ENCODE measurements at regions not wholly inside any gene's neighbourhood (a gene's known extent, or its start where the extent isn't known, plus 50 kb on each side); places are given as distances from the start of the nearest gene placed in this dataset.

DNA sequence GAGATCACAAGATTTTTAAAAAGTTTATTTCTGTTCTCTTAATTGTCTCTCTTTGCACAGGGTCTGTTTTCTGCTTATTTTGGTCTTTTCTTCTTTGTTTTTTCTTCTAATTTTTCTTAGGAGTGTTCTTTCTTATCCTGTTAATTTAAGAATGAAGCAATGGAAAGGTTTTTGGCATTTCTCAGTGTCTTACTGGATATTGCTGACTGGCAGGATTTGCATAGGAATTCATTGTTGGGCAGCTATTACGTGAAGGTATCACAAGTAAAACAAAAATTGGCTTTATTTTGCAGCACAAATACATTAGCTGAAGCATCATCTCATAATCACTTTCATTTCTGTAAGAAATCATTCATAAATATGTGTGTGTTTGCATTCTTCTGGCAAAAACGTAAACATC lies 566.9 kb upstream of the CDH6 start:
- Histone ChIP-seq H3K27me3 (ENCODE audit: control insufficient read depth, insufficient read depth, low read length) (no peaks in the 10 kb centered on the region), H3K9me3 (ENCODE audit: control insufficient read depth, insufficient read depth, low read depth, low read length) (no peaks in the 10 kb centered on the region), H3K4me1 (ENCODE audit: control insufficient read depth, extremely low read depth, insufficient read depth, low read length) (no peaks in the 10 kb centered on the region), H3K36me3 (ENCODE audit: control insufficient read depth, insufficient read depth, low read length) (no peaks in the 10 kb centered on the region), H2AFZ (ENCODE audit: low read length) (no peak overlapping the region), H3K9ac (ENCODE audit: insufficient read depth, low read length) (no peak overlapping the region), H3K4me3 (replicated peaks in 1 of 4; ENCODE audit: control extremely low read depth in 1 of 4, insufficient read depth in 1 of 4, low read depth in 3 of 4, low read length in 4 of 4) (no peak overlapping the region), H3K27ac (ENCODE audit: insufficient read depth, low read length) (no peak overlapping the region), H3K79me2 (ENCODE audit: control insufficient read depth, insufficient read depth, low read length) (no peaks in the 10 kb centered on the region), H3K4me2 (ENCODE audit: extremely low read depth, insufficient read depth, low read length) (no peak overlapping the region), H4K20me1 (ENCODE audit: control insufficient read depth, extremely low read depth, insufficient read depth, low read length) (no peaks in the 10 kb centered on the region)
- no peak for DNase-seq (ENCODE audit: low read depth in 2 of 2)
- TF ChIP-seq EZH2 (IDR thresholded peaks at IDR 0.05; ENCODE audit: low read length, missing control alignments), result no peak
- TF ChIP-seq, protein P1, sequence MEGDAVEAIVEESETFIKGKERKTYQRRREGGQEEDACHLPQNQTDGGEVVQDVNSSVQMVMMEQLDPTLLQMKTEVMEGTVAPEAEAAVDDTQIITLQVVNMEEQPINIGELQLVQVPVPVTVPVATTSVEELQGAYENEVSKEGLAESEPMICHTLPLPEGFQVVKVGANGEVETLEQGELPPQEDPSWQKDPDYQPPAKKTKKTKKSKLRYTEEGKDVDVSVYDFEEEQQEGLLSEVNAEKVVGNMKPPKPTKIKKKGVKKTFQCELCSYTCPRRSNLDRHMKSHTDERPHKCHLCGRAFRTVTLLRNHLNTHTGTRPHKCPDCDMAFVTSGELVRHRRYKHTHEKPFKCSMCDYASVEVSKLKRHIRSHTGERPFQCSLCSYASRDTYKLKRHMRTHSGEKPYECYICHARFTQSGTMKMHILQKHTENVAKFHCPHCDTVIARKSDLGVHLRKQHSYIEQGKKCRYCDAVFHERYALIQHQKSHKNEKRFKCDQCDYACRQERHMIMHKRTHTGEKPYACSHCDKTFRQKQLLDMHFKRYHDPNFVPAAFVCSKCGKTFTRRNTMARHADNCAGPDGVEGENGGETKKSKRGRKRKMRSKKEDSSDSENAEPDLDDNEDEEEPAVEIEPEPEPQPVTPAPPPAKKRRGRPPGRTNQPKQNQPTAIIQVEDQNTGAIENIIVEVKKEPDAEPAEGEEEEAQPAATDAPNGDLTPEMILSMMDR (conservative IDR thresholded peaks at IDR 0.05 in 1 of 2, IDR thresholded peaks at IDR 0.05 in 1 of 2; ENCODE audit: low read depth in 1 of 2, low read length in 2 of 2), result no peak

DNA sequence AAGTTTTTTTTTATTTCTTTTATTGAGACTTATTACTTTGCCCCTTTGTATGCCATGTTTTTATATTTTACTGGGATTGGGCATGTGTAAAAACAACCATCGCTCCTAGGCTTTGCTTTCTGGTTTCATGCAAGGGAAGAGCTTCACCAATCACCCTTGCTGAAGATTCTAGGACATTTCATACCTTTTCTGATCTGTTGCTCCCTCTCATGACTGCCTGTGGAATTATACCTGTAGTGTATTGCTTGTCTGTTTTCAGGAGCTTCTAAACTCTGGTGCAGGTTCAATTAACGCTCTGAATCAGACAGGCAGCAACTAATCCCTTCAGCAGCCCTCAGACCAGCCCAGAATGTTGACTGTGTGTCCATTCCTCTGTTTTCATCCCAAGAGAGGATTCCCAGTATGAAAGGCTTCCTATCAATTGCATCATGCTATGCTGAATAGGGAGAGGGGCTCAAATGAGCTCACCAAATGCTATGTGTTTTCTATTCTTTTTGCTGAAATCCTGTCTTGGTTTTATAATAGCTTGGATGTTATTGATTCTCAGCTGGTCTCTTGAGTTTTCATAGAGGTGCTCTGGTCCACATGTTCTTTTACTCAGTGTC lies 572.9 kb upstream of the CDH6 start:
- H3K4me2 ChIP-seq (ENCODE audit: extremely low read depth, insufficient read depth, low read length), result no peak overlapping the region
- no peaks in the 10 kb centered on the region for H4K20me1 ChIP-seq (ENCODE audit: control insufficient read depth, extremely low read depth, insufficient read depth, low read length)
- no peak overlapping the region for H3K4me3 ChIP-seq (replicated peaks in 1 of 4; ENCODE audit: control extremely low read depth in 1 of 4, insufficient read depth in 1 of 4, low read depth in 3 of 4, low read length in 4 of 4)
- no peaks in the 10 kb centered on the region for H3K27me3 ChIP-seq (ENCODE audit: control insufficient read depth, insufficient read depth, low read length)
- no peaks in the 10 kb centered on the region for H3K36me3 ChIP-seq (ENCODE audit: control insufficient read depth, insufficient read depth, low read length)
- no peak overlapping the region for H3K27ac ChIP-seq (ENCODE audit: insufficient read depth, low read length)
- DNase-seq (ENCODE audit: low read depth in 2 of 2), result no peak
- no peak overlapping the region for H3K9ac ChIP-seq (ENCODE audit: insufficient read depth, low read length)
- H3K4me1 ChIP-seq (ENCODE audit: control insufficient read depth, extremely low read depth, insufficient read depth, low read length), result no peaks in the 10 kb centered on the region
- H3K79me2 ChIP-seq (ENCODE audit: control insufficient read depth, insufficient read depth, low read length), result no peaks in the 10 kb centered on the region
- H2AFZ ChIP-seq (ENCODE audit: low read length), result no peak overlapping the region
- no peak for TF ChIP-seq EZH2 (IDR thresholded peaks at IDR 0.05; ENCODE audit: low read length, missing control alignments)
- TF ChIP-seq, protein P1 (conservative IDR thresholded peaks at IDR 0.05 in 1 of 2, IDR thresholded peaks at IDR 0.05 in 1 of 2; ENCODE audit: low read depth in 1 of 2, low read length in 2 of 2), result no peak
- no peaks in the 10 kb centered on the region for H3K9me3 ChIP-seq (ENCODE audit: control insufficient read depth, insufficient read depth, low read depth, low read length)

DNA sequence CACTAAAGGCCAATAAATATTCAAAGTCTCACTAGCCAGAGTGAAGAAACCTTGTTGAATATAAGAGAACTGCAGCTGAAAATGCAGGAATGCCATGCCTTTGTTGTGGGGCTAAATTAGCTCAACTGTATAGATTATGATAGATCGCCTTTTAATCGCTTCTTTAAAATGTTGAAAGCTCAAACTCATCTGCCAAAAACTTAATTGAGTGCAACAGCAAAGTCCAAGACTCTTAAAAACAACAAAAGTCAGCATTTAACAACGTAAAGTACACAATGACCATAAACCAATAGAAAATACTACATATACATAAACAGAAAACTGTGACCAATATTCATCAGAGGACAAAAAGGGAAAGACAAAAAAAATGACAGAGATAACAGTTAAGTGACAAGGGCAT lies 585.0 kb upstream of the CDH6 start:
- no peaks in the 10 kb centered on the region for H3K9me3 ChIP-seq (ENCODE audit: control insufficient read depth, insufficient read depth, low read depth, low read length)
- no peaks in the 10 kb centered on the region for H3K79me2 ChIP-seq (ENCODE audit: control insufficient read depth, insufficient read depth, low read length)
- no peak overlapping the region for H3K9ac ChIP-seq (ENCODE audit: insufficient read depth, low read length)
- H3K4me2 ChIP-seq (ENCODE audit: extremely low read depth, insufficient read depth, low read length), result no peak overlapping the region
- TF ChIP-seq, protein P1 (conservative IDR thresholded peaks at IDR 0.05 in 1 of 2, IDR thresholded peaks at IDR 0.05 in 1 of 2; ENCODE audit: low read depth in 1 of 2, low read length in 2 of 2), result no peak
- no peak for TF ChIP-seq EZH2 (IDR thresholded peaks at IDR 0.05; ENCODE audit: low read length, missing control alignments)
- no peaks in the 10 kb centered on the region for H3K36me3 ChIP-seq (ENCODE audit: control insufficient read depth, insufficient read depth, low read length)
- H3K27me3 ChIP-seq (ENCODE audit: control insufficient read depth, insufficient read depth, low read length), result no peaks in the 10 kb centered on the region
- no peaks in the 10 kb centered on the region for H4K20me1 ChIP-seq (ENCODE audit: control insufficient read depth, extremely low read depth, insufficient read depth, low read length)
- no peak overlapping the region for H3K27ac ChIP-seq (ENCODE audit: insufficient read depth, low read length)
- H3K4me3 ChIP-seq (replicated peaks in 1 of 4; ENCODE audit: control extremely low read depth in 1 of 4, insufficient read depth in 1 of 4, low read depth in 3 of 4, low read length in 4 of 4), result no peak overlapping the region
- no peak for DNase-seq (ENCODE audit: low read depth in 2 of 2)
- no peaks in the 10 kb centered on the region for H3K4me1 ChIP-seq (ENCODE audit: control insufficient read depth, extremely low read depth, insufficient read depth, low read length)
- no peak overlapping the region for H2AFZ ChIP-seq (ENCODE audit: low read length)

Data from fibroblast of lung (primary cell).